IPS-NIHi11 (cell line): ENCODE measurements at regions not wholly inside any gene's neighbourhood (a gene's known extent, or its start where the extent isn't known, plus 50 kb on each side); places are given as distances from the start of the nearest gene placed in this dataset.
A peak's percentile ranks its signal among the peaks of the same experiment; 100 is the strongest.

Experiments used
- DNase-seq: peaks from one replicate; pipeline ENCODE4 v3.0.0; 2012; ENCODE audit warnings: mixed read lengths, low spot score

- DNase-seq: no peak
These were observed 73.9 kb downstream of the CASP3 start for GRCh38 chr4:184575306-184575705.

- DNase-seq: no peak
These were observed 74.4 kb downstream of the CASP3 start for GRCh38 chr4:184574861-184575260.

- DNase-seq: no peak
These were observed 75.5 kb downstream of the CASP3 start for GRCh38 chr4:184573701-184574100.

GRCh38 chr4:184568770-184569169 is 80.5 kb downstream of the CASP3 start:
- DNase-seq: no peak

- no peak for DNase-seq
These were observed 85.6 kb downstream of the CASP3 start for GRCh38 chr4:184563621-184564020.

GRCh38 chr4:184558996-184559395 is 84.6 kb upstream of the IRF2 start:
- no peak for DNase-seq

GRCh38 chr4:184553891-184554290 is 79.5 kb upstream of the IRF2 start:
- no peak for DNase-seq

- DNase-seq: no peak
These were observed 76.1 kb upstream of the IRF2 start for GRCh38 chr4:184550476-184550875.

GRCh38 chr4:184548648-184549341 is 74.4 kb upstream of the IRF2 start:
- peak; percentile 47 for DNase-seq

GRCh38 chr4:184548316-184548647 is 73.9 kb upstream of the IRF2 start:
- no peak for DNase-seq

GRCh38 chr4:184544788-184545409 is 70.5 kb upstream of the IRF2 start:
- no peak for DNase-seq

- DNase-seq: no peak
These were observed 67.6 kb upstream of the IRF2 start for GRCh38 chr4:184541907-184542306.

GRCh38 chr4:184540307-184540706 is 66.0 kb upstream of the IRF2 start:
- no peak for DNase-seq

GRCh38 chr4:184538023-184538599 is 63.8 kb upstream of the IRF2 start:
- DNase-seq: peak; percentile 65

- peak; percentile 92 for DNase-seq
These were observed 63.1 kb upstream of the IRF2 start for GRCh38 chr4:184537269-184538022.

GRCh38 chr4:184536881-184537248 is 62.5 kb upstream of the IRF2 start:
- no peak for DNase-seq

GRCh38 chr4:184536065-184536880 is 61.9 kb upstream of the IRF2 start:
- DNase-seq: no peak

- no peak for DNase-seq
These were observed 60.4 kb upstream of the IRF2 start for GRCh38 chr4:184534511-184535391.

- DNase-seq: no peak
These were observed 59.6 kb upstream of the IRF2 start for GRCh38 chr4:184533908-184534307.

- DNase-seq: no peak
These were observed 56.7 kb upstream of the IRF2 start for GRCh38 chr4:184531008-184531407.

- no peak for DNase-seq
These were observed 54.9 kb upstream of the IRF2 start for GRCh38 chr4:184529283-184529682.
